HG03175 (cell line): ENCODE measurements at regions not wholly inside any gene's neighbourhood (a gene's known extent, or its start where the extent isn't known, plus 50 kb on each side); places are given as distances from the start of the nearest gene placed in this dataset.
"Not testable (repeated sequence)": the region's sequence is repeated elsewhere in the genome, so short reads cannot be mapped to it uniquely, and the experiment has no call there.

Source experiments
- ATAC-seq: cut with Tn5 transposase; IDR thresholded peaks from one replicate; pipeline ENCODE4 v1.9.1; 2021; ENCODE audit warnings: mild to moderate bottlenecking, moderate library complexity; ENCODE audit not compliant: unreplicated experiment

DNA sequence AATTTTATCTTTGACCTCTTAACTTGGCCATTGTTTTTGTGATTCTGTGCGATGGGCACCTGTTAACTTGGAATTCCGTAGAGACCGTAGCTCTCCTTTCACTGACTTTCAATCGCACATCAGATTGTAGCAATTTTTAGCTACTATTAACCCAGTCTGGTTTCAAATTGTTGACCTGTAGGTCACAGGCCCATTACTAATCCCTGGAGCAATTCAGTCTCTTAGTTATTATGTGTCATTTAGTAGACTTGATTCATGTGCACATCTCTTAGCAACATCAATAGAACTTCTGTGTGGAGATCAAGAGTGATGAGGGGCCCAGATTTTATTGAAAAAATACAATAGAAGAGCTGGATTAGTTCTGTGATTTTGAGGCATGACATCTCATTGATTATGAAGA is 549.6 kb upstream of the SLC10A2 start:
- no peak for ATAC-seq

DNA sequence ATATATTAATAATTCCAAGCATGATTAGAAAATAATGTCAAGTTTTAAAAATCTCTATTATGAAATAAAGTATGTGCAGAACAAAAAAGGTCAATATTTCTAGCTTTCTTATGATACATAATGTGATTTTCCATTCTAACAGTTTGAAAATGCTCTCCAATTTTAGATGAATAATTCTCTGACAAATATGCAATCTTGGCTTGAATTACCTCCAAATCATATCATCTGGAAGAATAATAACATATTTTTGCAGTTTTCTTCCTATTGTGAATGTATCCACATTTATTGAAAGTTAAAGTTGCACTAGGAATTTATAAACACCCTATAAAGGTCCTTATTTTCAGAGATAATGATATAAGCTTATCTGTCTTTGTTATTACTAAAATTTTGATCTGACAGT is 548.5 kb upstream of the SLC10A2 start:
- ATAC-seq: no peak

DNA sequence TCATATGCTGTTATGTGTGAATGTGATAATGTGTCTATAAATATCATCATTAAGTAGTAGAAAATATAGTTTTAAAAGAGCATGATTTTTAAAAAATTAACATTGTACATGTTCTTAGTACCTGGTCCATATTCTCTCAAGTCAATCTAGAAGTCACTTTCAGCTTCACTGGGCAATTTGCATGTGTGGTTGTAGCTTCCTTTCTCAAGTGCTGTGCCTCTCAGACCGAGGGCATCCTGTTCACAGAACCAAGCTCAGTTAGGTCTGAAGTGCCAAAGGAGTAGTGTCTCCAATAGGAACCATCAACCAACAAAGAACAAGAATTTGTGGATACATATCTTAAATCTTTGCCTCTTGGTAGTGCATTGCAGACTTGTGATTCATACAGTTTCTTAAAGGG is 541.8 kb upstream of the SLC10A2 start:
- peak; percentile 87 for ATAC-seq

DNA sequence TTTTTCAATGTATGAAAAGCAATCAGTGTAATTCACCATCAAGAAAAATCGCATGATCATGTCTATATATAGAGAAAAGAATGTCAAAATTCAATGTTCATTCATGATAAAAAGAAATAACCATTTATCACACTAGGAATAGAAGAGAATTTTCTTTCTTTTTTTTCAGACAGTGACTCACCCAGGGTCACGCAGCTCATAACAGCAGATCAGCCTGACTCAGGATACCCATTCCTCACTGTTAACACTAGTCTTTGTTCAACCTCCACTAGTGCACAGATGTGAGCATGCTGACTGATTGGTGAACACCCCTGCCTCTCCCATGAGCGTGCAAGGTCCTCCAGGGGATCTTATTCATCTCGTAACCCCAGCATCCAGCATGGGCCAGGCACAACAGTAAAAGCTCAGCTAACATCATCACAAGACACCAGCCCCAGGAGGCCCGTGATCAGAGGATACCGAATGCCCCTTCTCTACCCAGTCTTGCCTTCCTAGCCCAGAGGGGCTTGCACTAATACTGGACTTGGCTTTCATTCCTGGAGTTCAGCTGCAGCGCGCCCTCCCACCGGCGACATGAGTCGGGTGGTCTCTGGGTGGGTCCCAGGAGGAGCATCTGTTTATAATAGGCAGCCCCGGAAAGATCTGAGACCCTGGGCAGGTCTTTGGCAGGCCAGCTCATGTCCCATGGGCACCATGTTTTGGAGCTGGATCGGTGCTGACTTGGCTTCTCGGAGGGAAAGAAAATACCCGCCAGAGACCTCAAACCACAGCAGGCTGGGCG is 539.5 kb upstream of the SLC10A2 start:
- no peak for ATAC-seq

DNA sequence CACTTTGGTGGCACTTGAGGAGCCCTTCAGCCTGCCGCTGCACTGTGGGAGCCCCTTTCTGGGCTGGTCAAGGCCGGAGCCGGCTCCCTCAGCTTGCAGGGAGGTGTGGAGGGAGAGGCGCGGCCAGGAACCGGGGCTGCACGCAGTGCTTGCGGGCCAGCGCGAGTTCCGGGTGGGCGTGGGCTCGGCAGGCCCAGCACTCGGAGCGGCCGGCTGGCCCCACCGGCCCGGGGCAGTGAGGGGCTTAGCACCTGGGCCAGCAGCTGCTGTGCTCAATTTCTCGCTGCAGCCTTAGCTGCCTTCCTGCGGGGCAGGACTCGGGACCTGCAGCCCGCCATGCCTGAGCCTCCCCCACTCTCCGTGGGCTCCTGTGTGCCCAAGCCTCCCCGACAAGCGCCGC is 533.7 kb upstream of the SLC10A2 start:
- ATAC-seq: not testable (repeated sequence)

DNA sequence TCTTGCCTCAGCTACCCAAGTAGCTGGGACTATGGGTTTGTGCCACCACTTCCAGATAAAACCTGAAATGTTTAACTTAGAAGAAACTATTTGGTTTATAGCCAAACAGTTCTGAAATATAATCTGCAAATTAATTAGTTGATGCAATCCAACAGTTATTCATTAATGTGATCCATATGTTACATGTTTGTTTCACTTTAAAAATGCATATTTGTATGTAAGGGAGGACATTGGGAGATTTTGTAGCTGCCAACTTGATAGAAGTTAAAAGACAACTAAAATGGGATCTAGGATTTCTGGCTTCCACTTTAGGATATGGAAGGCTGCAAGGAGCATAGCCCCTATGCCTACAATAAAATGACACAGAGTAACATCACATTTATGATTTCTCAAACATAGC is 532.5 kb upstream of the SLC10A2 start:
- ATAC-seq: no peak

DNA sequence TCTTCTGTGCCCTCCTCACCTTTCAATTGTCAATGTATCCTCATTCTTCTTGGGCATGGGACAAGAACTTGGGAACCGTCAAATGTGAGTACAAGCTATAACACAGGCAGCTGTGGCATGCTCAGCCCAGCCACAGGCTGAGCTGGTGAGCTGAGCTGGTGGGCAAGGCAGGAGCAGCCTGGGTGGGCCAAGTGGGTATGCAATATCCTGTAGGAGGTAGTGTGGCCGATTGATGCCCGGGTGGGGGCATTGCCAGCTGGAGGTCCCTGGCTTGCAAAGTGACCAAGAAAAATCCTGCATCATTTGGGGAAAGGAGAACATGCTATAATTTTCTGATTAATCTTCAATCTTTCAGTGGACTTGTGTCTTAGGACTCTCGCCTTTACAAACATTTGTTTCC is 507.2 kb upstream of the SLC10A2 start:
- no peak for ATAC-seq

DNA sequence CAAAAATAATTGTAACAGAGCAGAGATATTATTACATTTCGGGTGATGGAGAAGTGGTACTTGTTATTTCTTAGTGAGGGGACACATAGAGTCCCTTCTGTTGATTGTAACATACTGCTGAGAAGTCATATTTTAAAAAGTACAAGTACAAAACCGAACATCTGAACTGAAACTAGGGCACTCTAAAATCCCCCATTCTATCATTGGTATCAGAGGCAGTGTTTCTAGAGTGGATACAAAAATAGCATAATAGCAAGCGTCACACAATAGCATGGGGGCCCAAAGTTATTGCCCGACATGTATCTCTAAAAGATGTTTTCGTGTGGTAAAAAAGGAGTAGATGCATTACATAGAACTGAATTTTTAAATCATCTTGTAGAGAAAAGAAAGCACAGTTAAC is 502.1 kb upstream of the SLC10A2 start:
- ATAC-seq: peak; percentile 51

DNA sequence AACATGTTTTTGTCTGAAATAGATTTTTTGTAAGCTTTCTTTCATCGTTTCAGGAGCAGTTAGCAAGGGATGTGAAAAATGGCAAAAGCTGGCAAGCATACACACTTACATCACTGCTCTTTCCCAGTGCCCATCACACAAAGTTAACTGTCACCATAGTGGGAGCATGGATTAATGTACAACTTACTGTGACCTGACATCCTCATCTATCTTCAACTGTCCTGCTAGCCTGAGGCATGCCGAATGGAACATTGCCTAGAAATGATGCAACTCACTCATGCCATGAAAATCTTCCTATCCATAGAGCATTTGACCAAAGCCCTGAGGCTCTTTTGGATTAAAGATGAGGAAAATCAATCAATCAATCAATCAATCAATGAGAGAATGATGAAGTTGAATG is 491.7 kb upstream of the SLC10A2 start:
- ATAC-seq: no peak

DNA sequence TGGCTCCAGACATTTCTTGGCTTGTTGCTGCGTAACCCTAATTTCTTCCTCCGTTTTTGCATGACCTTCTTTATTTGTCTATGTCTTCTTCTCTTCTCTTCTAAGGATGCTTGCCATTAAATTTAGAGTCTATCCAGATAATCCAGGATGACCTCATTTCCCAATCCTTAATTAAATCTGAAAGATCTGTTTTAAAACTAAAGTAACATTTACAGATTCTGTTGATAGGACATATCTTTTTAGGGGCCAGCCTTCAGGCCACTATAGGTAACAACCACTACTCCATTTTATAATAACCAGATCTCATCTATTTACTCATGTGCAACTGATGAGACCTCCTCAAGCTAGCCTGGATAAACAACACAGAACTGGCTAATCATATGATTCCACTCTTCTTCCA is 490.5 kb upstream of the SLC10A2 start:
- no peak for ATAC-seq

DNA sequence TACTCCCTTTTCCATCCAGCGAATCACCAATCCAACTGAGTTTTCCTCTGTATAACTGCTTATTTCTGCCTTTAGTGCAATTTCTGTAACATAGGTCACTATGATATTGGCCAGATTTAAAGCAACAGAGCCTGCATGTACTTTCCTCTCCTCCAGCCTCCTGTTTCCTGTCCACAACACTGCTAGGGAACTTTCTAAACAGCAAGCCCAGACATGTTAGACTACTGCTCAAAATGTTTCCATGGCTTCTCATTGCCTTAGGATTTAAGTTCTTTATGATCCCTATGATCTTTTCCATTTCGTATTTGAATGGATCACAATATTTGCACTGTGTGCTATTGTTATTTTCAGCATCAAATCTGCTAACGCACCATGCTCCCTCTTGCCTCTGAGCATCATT is 481.7 kb upstream of the SLC10A2 start:
- no peak for ATAC-seq

DNA sequence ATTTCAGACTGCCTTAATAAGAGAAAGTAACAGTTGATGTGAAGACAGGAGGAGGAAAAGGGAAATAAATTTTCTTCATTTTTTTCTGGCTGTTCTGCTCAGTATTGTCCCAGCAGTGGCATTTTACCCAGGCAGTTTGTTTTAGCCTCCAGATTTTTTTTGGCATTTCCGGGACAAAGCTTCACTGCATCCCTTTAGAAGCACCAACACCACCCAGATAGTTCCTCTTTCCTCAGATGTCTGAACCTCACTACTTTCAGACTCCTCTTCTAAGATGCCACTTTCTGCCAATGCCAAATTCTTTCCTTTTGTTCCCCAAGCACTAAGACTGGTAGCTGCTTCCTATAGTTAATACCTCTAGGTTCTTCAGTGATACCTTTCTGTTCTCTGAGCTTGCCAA is 480.1 kb upstream of the SLC10A2 start:
- ATAC-seq: no peak

DNA sequence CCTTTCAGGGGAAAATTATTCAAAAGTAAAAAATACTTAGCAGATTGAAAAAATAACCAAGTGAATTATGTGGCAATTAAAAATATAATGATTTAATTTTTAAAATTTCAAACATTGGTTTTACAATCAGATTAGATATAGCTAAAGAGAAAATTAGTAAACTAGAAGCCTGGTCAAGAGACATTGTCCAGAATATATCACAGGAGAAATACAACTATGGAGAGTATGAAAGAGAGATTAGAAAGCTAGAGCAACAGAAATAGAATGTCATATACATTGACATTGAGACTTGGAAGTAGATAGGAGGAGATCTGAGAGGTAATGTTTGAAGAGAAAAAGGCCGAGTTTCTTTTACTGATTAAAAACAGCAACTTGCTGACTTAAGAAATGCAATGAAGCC is 476.4 kb upstream of the SLC10A2 start:
- no peak for ATAC-seq

DNA sequence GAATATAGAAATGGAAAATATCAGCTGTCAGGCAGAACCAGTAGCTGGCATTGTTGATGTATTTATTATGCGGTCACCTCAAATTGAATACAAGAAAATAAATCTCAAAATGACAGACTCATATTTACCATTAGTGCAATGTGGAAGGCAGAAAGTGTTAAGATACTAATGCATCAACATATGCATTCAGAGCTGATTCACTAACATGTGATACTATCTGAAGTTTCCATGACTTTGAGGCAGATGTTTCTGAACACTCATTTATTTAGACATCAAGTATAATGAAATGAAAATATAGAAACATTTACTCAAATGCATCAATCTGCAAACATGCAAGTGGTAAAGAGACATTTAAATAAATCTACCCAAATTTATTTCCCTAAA is 474.2 kb upstream of the SLC10A2 start:
- no peak for ATAC-seq

DNA sequence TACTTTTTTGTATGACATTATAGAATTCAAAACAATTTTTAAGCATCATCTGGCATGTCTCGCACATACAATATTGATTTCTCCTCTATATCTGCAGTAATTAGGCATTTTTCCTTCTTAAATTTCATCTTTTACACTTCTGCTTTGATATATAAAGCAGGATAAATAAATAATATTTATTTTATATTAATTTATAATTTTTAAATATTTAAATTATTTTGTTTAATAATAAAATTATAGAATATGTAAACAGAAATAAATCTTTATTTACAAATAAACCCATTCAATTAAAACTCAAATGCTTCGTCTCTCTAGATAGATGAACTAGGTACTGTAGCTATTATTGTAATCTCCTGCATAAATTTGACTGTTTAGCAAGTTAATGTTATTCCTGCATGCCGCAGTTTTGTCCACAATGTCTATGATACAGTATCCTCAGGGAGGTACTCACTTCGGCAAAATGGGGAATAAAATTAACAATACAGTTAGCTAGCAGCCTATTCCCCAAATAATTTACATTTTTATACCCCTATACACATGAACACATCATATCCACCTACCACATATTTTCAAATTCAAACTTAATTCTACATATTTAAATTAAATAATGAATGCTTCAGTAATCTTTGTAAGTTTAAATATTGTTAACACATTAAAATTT is 473.6 kb upstream of the SLC10A2 start:
- no peak for ATAC-seq

DNA sequence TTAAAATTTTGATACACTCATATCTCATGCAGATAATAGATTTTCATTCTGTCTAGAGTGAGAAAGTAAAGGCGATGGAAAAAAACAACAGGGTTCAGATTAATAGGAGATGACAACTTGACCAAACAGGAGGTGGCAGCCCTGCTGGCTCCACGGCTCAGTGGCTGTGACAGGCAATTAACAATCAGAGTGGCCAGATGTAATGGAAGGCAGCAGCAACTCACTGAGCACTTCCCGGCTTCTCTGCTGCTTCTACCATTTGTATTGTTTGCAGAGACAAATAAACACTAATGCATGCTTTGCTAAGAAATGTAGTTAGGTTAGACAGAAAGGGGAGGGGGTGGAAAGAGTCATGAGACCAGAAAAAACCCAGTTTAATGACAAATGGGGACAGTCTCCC is 473.0 kb upstream of the SLC10A2 start:
- ATAC-seq: peak; percentile 74

DNA sequence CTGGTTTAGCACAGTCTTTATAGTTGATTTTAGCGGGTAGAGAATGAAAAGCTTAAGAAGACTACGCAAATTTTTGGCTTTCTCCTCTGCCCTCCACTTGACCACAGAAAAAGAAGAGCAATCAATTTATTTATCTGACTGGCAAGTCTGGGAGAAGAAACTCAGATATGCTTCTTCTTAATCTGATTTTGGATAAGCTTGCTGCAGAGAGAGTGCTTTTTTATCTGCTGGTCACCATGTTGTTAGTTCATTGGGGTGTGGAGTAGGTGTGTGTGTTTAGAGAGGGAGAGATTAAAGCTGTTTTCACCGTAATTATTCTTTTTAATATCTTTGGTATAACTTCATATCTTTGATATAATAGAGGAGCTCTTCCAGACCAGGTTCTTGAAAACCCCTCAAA is 471.4 kb upstream of the SLC10A2 start:
- no peak for ATAC-seq

DNA sequence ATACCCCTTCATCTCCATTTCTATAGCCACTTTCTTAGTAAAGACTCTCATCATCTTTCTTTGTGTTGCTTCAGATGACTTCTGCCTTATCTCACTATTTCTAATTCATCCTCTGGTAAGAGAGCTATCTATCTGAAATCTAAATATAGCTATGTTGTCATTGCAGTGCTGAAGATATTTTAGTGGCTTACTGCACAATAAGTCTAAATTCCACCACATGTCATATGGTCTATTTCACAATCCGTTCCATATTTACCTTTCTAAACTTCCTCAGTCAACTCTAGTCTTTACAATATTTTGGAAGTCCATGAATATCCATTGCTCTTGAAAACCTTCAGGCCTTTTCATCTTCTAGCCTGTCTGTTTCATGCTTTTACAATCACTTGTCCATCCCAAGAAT is 465.1 kb upstream of the SLC10A2 start:
- no peak for ATAC-seq

DNA sequence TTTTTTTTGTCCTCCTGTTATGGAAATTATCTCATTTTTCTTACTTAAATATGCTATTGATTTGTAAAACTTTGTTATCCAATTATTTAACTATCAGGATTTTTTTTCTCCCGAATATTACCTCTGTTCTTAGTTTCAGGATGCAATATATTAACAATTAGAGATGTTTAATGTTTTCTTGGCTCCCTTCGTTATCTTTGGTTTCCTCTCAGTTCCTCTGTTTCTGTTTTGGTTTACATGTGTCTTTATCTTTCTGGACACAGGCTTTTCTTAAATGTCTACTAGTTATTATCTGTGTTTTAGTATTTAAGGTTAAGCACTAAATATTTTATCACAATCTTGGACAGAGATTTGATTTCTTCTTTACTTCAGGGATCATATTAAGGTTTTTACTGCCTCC is 462.2 kb upstream of the SLC10A2 start:
- ATAC-seq: no peak

DNA sequence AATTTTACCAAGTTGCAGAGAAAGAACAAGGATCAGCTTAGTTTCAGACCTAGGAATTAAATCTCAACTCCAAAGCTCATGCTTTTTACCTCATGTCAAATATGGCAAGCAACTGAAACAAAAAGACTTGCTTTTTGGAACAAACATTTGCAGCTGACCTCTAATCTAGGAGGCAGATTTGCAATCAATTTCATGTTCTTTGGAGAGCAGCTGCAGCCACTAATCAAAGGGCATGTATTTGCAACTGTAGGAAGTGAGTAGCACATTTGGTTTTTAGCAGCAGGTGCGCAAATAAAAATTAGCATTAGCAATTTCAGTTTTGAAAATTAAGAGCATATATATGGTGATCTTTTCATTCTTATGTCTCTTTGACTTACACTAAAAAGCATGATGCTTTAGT is 459.3 kb upstream of the SLC10A2 start:
- no peak for ATAC-seq

DNA sequence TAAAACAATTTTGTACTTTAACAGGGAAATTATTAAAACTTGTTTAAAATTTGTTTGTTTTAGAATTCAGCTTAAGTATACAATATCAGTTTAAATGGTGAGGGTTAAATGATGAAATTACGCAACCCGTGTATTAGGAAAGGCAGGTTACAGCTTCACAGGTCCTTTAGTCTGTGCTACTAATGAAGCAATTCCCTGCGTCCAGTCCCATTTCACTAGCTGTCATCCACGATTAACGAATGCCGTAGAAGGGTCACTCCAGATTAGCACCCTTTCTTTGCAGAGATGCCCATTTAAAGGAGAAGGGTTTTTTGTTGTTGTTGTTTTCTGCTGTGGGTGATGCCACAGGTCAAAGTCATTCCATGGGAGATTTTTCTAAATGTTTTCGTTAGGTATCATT is 457.6 kb upstream of the SLC10A2 start:
- ATAC-seq: no peak

DNA sequence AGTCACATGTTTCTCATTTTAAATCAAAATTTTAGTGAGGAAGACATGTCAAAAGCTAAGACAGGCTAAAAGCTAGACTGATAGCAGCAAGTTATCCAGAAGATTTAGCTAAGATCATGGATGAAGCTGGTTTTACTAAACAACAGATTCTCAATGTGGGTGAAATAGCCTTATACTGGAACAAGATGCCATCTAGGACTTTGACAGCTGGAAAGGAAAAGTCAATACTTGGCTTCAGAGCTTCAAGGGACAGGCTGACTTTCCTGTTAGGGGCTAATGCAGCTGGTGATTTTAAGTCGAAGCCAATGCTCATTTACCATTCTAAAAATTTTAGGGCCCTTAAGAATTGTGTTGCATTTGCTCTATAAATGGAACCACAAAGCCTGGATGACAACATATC is 455.3 kb upstream of the SLC10A2 start:
- no peak for ATAC-seq

DNA sequence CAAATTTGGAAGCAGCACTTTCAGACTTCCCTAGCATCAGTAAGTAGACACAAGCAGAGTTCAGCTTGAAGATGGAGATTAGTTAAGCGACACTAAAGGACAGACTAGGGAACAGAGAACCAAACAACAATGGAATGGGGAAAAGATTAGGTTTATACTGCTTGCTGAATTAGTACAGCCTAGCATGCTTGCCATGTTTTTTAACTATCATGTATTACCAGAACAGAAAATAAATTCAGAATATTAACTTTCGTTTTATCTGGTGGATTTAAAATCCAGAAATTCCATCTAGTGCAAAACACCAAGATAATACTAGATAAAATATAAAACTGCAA is 451.5 kb upstream of the SLC10A2 start:
- peak; percentile 24 for ATAC-seq
